Breast epithelium (tissue), 3 donors: ENCODE measurements at regions not wholly inside any gene's neighbourhood (a gene's known extent, or its start where the extent isn't known, plus 50 kb on each side); places are given as distances from the start of the nearest gene placed in this dataset.

ENCODE experiments used
- CTCF ChIP-seq, 3 donors: fragments of 450-650 bp; IDR thresholded peaks; one replicate each; pipeline ENCODE4 v1.5.1; 2016 to 2017; ENCODE audit warnings: antibody characterized with exemption in 3 of 3, mild to moderate bottlenecking in 3 of 3, moderate library complexity in 3 of 3
- POLR2A ChIP-seq: fragments of 450-650 bp; IDR thresholded peaks from one replicate; pipeline ENCODE4 v1.6.1; 2016; ENCODE audit warnings: antibody characterized with exemption, mild to moderate bottlenecking, moderate library complexity

- no peak for TF ChIP-seq CTCF (IDR thresholded peaks at IDR 0.05)
- no peak for TF ChIP-seq POLR2A
Observed at GRCh38 chr16:64102654-64103053, 1019.2 kb downstream of the CDH11 start.
